H1 (cell line): ENCODE measurements at regions not wholly inside any gene's neighbourhood (a gene's known extent, or its start where the extent isn't known, plus 50 kb on each side); places are given as distances from the start of the nearest gene placed in this dataset.

Experiments used
- CBX5 ChIP-seq: fragments of 300-800, 300-1000 bp; sonication (generic); IDR thresholded peaks from 2 replicates; pipeline ENCODE4 v1.7.1; 2016; ENCODE audit warnings: antibody characterized with exemption, low read length, low read depth
- CBX8 ChIP-seq: fragments of 300-800, 300-1000 bp; sonication (generic); IDR thresholded peaks from 2 replicates; pipeline ENCODE4 v1.7.1; 2016; ENCODE audit warnings: low read depth, low read length, borderline replicate concordance
- CHD7 ChIP-seq: fragments of 300-600 bp; sonication (generic); IDR thresholded peaks from 2 replicates; pipeline ENCODE4 v1.7.1; 2012; ENCODE audit warnings: low read length, moderate library complexity, mild to moderate bottlenecking, inconsistent platforms; ENCODE audit not compliant: insufficient replicate concordance
- NRF1 ChIP-seq: IDR thresholded peaks from 2 replicates; pipeline ENCODE4 v1.6.1; 2011; ENCODE audit warnings: mild to moderate bottlenecking, low read depth, low read length, improper control_type of control experiment
- POU5F1 ChIP-seq: IDR thresholded peaks from 2 replicates; pipeline ENCODE4 v1.6.1; 2011; ENCODE audit warnings: low read depth, mild to moderate bottlenecking, low read length, moderate library complexity
- RXRA ChIP-seq: IDR thresholded peaks from 2 replicates; pipeline ENCODE4 v1.6.1; 2011; ENCODE audit warnings: low read depth, mild to moderate bottlenecking, low read length, moderate library complexity; ENCODE audit not compliant: insufficient read depth
- SIRT6 ChIP-seq: IDR thresholded peaks from one replicate; pipeline ENCODE4 v1.7.1; 2012; ENCODE audit warnings: low read length, inconsistent platforms
- SP2 ChIP-seq: IDR thresholded peaks from 2 replicates; pipeline ENCODE4 v1.6.1; 2012; ENCODE audit warnings: mild to moderate bottlenecking, low read length, inconsistent platforms
- TF ChIP-seq, protein P1 (sequence below): IDR thresholded peaks from 2 replicates; pipeline ENCODE4 v1.6.1; 2012; ENCODE audit warnings: inconsistent platforms

- no peak for TF ChIP-seq CHD7
- TF ChIP-seq CBX5: no peak
- no peak for TF ChIP-seq NRF1
- no peak for TF ChIP-seq CBX8
- TF ChIP-seq SP2: no peak
- TF ChIP-seq POU5F1: no peak
- TF ChIP-seq, protein P1, sequence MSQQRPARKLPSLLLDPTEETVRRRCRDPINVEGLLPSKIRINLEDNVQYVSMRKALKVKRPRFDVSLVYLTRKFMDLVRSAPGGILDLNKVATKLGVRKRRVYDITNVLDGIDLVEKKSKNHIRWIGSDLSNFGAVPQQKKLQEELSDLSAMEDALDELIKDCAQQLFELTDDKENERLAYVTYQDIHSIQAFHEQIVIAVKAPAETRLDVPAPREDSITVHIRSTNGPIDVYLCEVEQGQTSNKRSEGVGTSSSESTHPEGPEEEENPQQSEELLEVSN: no peak
- TF ChIP-seq RXRA: no peak
- TF ChIP-seq SIRT6: no peak
Observed at GRCh38 chr3:161443921-161444693, 52.5 kb upstream of the OTOL1 start (continued).
